HepG2 (cell line): ENCODE measurements at regions not wholly inside any gene's neighbourhood (a gene's known extent, or its start where the extent isn't known, plus 50 kb on each side); places are given as distances from the start of the nearest gene placed in this dataset.

ENCODE experiments used
- ATAC-seq: fragments of 200-7000 bp; cut with Tn5 transposase; 3 replicates; pipeline ENCODE4 v1.9.1; 2020; ENCODE audit warnings: mild to moderate bottlenecking, moderate library complexity
- BruUV-seq: library from RNA; stranded (reverse); fragments of 400-500 nt; replicated peaks from 2 replicates; lab custom pipeline; 2021; lab: Mats Ljungman, UMichigan
- CTCF ChIA-PET: fragments of 300-600 bp; formaldehyde crosslinking; extraction: SDS; loops from one replicate; lab custom pipeline; 2021; ENCODE audit warnings: low total read pairs, inconsistent platforms, low intra/inter-chr PET ratio; lab: Yijun Ruan, JAX
- POLR2A ChIA-PET: fragments of 350-600 bp; sonication (Branson Sonifier 250); formaldehyde crosslinking; loops from one replicate; lab custom pipeline; 2020; ENCODE audit warnings: antibody characterized with exemption, inconsistent platforms; lab: Yijun Ruan, JAX
- DNase-seq: peaks from one replicate; pipeline ENCODE4 v3.0.0-alpha.2; 2015; ENCODE audit warnings: low spot score
- FAIRE-seq: peaks from 3 replicates; lab custom pipeline; 2011; peaks lifted over from hg19 to GRCh38; lab: Jason Lieb, UNC
- H2AFZ ChIP-seq: one replicate; pipeline ENCODE4 v1.6.1; 2011; ENCODE audit warnings: low read length, inconsistent platforms
- H3K27ac ChIP-seq: fragments of 300-600 bp; 3 replicates; pipeline ENCODE4 v1.8.0; 2011; ENCODE audit warnings: mixed run types, mild to moderate bottlenecking, mixed read lengths, low read length, inconsistent platforms; ENCODE audit not compliant: insufficient read depth; ENCODE audit errors: extremely low read length
- H3K27me3 ChIP-seq, 2 experiments: fragments of 200-600 bp in 1 of 2; 2 replicates in 1 of 2; 3 replicates in 1 of 2; pipeline versions ENCODE4 v1.6.0 to v1.8.0; 2011; ENCODE audit warnings: low read length in 2 of 2, mild to moderate bottlenecking in 2 of 2, moderate library complexity in 2 of 2, inconsistent platforms in 1 of 2; ENCODE audit not compliant: insufficient read depth in 2 of 2, control insufficient read depth in 1 of 2
- H3K36me3 ChIP-seq, 2 experiments: fragments of 200-600 bp in 1 of 2; replicated peaks in 1 of 2; 2 replicates in 1 of 2; 3 replicates in 1 of 2; pipeline versions ENCODE4 v1.5.1 to v1.8.0; 2011; ENCODE audit warnings: low read length in 2 of 2, inconsistent platforms in 1 of 2; ENCODE audit not compliant: insufficient read depth in 2 of 2, control insufficient read depth in 1 of 2
- H3K4me1 ChIP-seq: 2 replicates; pipeline ENCODE4 v1.5.1; 2012; ENCODE audit warnings: low read length, inconsistent platforms; ENCODE audit not compliant: insufficient read depth
- H3K4me2 ChIP-seq: 2 replicates; pipeline ENCODE4 v1.6.0; 2011; ENCODE audit warnings: low read depth, low read length, inconsistent platforms
- H3K4me3 ChIP-seq, 3 experiments: fragments of 200-600 bp in 1 of 3; sonication (generic), shearing (Covaris generic) in 1 of 3; replicated peaks in 1 of 3; 2 replicates each; pipeline ENCODE4 v1.5.1; 2011 to 2016; ENCODE audit warnings: low read length in 3 of 3, inconsistent platforms in 2 of 3, low read depth in 2 of 3, mild to moderate bottlenecking in 2 of 3, control low read depth in 1 of 3, mixed read lengths in 1 of 3; ENCODE audit not compliant: insufficient read depth in 1 of 3
- H3K79me2 ChIP-seq: one replicate; pipeline ENCODE4 v1.6.1; 2011; ENCODE audit warnings: low read length, inconsistent platforms; ENCODE audit not compliant: insufficient read depth
- H3K9ac ChIP-seq: 2 replicates; pipeline ENCODE4 v1.6.0; 2011; ENCODE audit warnings: mild to moderate bottlenecking, low read depth, low read length, inconsistent platforms; ENCODE audit not compliant: insufficient read depth
- H3K9me3 ChIP-seq: 2 replicates; pipeline ENCODE4 v1.5.1; 2012; ENCODE audit warnings: mild to moderate bottlenecking, low read length
- H4K20me1 ChIP-seq: 2 replicates; pipeline ENCODE4 v1.6.0; 2011; ENCODE audit warnings: inconsistent platforms, mild to moderate bottlenecking, low read length, moderate library complexity; ENCODE audit not compliant: insufficient read depth
- ARNT ChIP-seq: fragments of 450-650 bp; IDR thresholded peaks from 2 replicates; pipeline ENCODE4 v1.6.1; 2017
- FOXA1 ChIP-seq, 2 experiments: fragments of 450-650 bp in 1 of 2; sonication (generic) in 1 of 2; formaldehyde crosslinking in 1 of 2; IDR thresholded peaks; 2 replicates each; pipeline versions ENCODE4 v1.4.0 to v1.6.1; 2016 to 2020; ENCODE audit warnings: missing genetic modification reagents in 1 of 2
- HIVEP1 ChIP-seq: sonication (generic); formaldehyde crosslinking; IDR thresholded peaks from 2 replicates; pipeline ENCODE4 v1.4.0; 2020; ENCODE audit warnings: mild to moderate bottlenecking, missing genetic modification reagents
- IRF9 ChIP-seq: sonication (generic); formaldehyde crosslinking; IDR thresholded peaks from 2 replicates; pipeline ENCODE4 v1.8.0; 2022; ENCODE audit warnings: missing genetic modification reagents, mild to moderate bottlenecking, borderline replicate concordance
- SATB2 ChIP-seq: sonication (generic); formaldehyde crosslinking; IDR thresholded peaks from 2 replicates; pipeline ENCODE4 v1.5.0; 2020; ENCODE audit warnings: missing genetic modification reagents
- SIX1 ChIP-seq: sonication (generic); formaldehyde crosslinking; IDR thresholded peaks from 2 replicates; pipeline ENCODE4 v1.4.0; 2020; ENCODE audit warnings: missing genetic modification reagents, borderline replicate concordance
- TMF1 ChIP-seq: sonication (generic); formaldehyde crosslinking; IDR thresholded peaks from 2 replicates; pipeline ENCODE4 v1.8.1; 2022; ENCODE audit warnings: low read depth, missing genetic modification reagents
- XRCC5 ChIP-seq: fragments of 200-400 bp; formaldehyde crosslinking; optimal IDR thresholded peaks from 2 replicates; pipeline ENCODE3; 2017; ENCODE audit warnings: mild to moderate bottlenecking, low read length
- ZNF143 ChIP-seq: sonication (generic); formaldehyde crosslinking; IDR thresholded peaks from 2 replicates; pipeline ENCODE4 v1.4.0; 2020; ENCODE audit warnings: missing genetic modification reagents
- ZNF160 ChIP-seq: sonication (generic); formaldehyde crosslinking; IDR thresholded peaks from 2 replicates; pipeline ENCODE4 v1.8.0; 2022; ENCODE audit warnings: mild to moderate bottlenecking, inconsistent platforms, missing genetic modification reagents
- ZNF205 ChIP-seq: IDR thresholded peaks from 2 replicates; pipeline ENCODE4 v1.6.1; 2018; ENCODE audit warnings: missing biosample characterization, missing genetic modification reagents
- ZNF207 ChIP-seq: fragments of 450-650 bp; IDR thresholded peaks from 2 replicates; pipeline ENCODE4 v1.6.1; 2016; ENCODE audit warnings: antibody characterized with exemption, borderline replicate concordance
- ZNF24 ChIP-seq: fragments of 450-650 bp; IDR thresholded peaks from 2 replicates; pipeline ENCODE4 v1.6.1; 2017; ENCODE audit warnings: antibody characterized with exemption, mild to moderate bottlenecking
- WGBS: methylation state at CpG from one replicate; pipeline ENCODE4 v1.1.6; 2017; ENCODE audit warnings: low lambda C conversion rate; 5-methylcytosine and 5-hydroxymethylcytosine counted together
- in situ Hi-C: cut with HindIII; loops from 2 replicates; pipeline ENCODE4 v1.10.0; 2017; ENCODE audit warnings: low pct_unique_long_range_greater_than_20kb; ENCODE audit not compliant: extremely low pct_ligation_motif_present
- intact Hi-C: fragments of 100-400 bp; cut with micrococcal nuclease; formaldehyde crosslinking; loops from one replicate; pipeline ENCODE4 v1.10.0; 2022; ENCODE audit not compliant: unreplicated experiment
- TF ChIP-seq, protein P1 (sequence below): sonication (generic); formaldehyde crosslinking; IDR thresholded peaks from 2 replicates; pipeline ENCODE4 v1.4.0; 2020; ENCODE audit warnings: low read depth, mild to moderate bottlenecking, missing genetic modification reagents

DNA sequence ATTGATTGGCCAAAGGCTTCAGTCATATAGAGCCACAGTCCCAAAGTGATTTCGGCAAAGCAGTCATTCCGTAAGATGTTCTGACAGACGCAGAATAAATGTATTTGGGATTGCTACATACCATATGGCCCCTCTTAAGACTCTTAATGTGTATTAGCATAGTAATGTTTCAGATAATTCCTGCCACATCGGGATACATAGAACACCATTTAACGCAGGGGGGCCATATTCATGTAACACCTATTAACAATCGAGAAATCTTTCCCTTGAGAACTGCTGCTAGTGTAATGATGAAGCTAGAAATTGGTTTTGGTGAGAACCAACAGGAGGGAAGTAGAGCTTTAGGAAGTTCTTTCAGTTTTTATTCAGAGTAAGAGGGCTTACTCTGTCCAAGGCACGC, 390.9 kb upstream of the SASH1 start:
- 68% methylated on average over 7 of the region's 7 CpGs for WGBS
- Histone ChIP-seq H2AFZ (no peak overlapping the region), H3K9ac (no peak overlapping the region), H3K27ac (no peak overlapping the region), H3K4me1 (no peaks in the 10 kb centered on the region), H4K20me1 (no peaks in the 10 kb centered on the region), H3K4me2 (no peak overlapping the region), H3K27me3 (no peaks in the 10 kb centered on the region), H3K79me2 (no peaks in the 10 kb centered on the region), H3K4me3 (no peak overlapping the region), H3K9me3 (no peaks in the 10 kb centered on the region)
- POLR2A ChIA-PET = no interaction called here
- in situ Hi-C loops = no loop called here
- BruUV-seq = no TSS peak
- FAIRE-seq = no peak
- TF ChIP-seq ZNF205 = no peak
- TF ChIP-seq ZNF143 (CRISPR knock-in tag) = no peak
- no peak for TF ChIP-seq SIX1 (CRISPR knock-in tag)
- TF ChIP-seq ZNF207 = no peak
- no peak for TF ChIP-seq SATB2 (CRISPR knock-in tag)
- TF ChIP-seq ZNF160 (CRISPR knock-in tag) = no peak
- TF ChIP-seq XRCC5 = no peak
- no peak for TF ChIP-seq IRF9 (CRISPR knock-in tag)
- TF ChIP-seq, protein P1, sequence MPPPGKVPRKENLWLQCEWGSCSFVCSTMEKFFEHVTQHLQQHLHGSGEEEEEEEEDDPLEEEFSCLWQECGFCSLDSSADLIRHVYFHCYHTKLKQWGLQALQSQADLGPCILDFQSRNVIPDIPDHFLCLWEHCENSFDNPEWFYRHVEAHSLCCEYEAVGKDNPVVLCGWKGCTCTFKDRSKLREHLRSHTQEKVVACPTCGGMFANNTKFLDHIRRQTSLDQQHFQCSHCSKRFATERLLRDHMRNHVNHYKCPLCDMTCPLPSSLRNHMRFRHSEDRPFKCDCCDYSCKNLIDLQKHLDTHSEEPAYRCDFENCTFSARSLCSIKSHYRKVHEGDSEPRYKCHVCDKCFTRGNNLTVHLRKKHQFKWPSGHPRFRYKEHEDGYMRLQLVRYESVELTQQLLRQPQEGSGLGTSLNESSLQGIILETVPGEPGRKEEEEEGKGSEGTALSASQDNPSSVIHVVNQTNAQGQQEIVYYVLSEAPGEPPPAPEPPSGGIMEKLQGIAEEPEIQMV (CRISPR knock-in tag) = no peak
- no peak for TF ChIP-seq FOXA1 (IDR thresholded peaks at IDR 0.05)
- TF ChIP-seq FOXA1 (CRISPR knock-in tag; IDR thresholded peaks at IDR 0.05) = no peak
- TF ChIP-seq ZNF24 = no peak
- no peak for TF ChIP-seq TMF1
- no peak for TF ChIP-seq ARNT
- no peak for TF ChIP-seq HIVEP1 (CRISPR knock-in tag)
- TF ChIP-seq, all 625 proteins: peak for 0
- DNase-seq (no peak), ATAC-seq (no peak)
- no peaks in the 10 kb centered on the region for H3K36me3 ChIP-seq
- intact Hi-C loops = no loop called here
- CTCF ChIA-PET = no interaction called here
